Thymus (tissue), 11 donors: ENCODE measurements at regions not wholly inside any gene's neighbourhood (a gene's known extent, or its start where the extent isn't known, plus 50 kb on each side); places are given as distances from the start of the nearest gene placed in this dataset.
"Not testable (repeated sequence)": the region's sequence is repeated elsewhere in the genome, so short reads cannot be mapped to it uniquely, and the experiment has no call there.

ENCODE experiments used
- DNase-seq, 9 donors: peaks; one replicate each; pipeline ENCODE4 v3.0.0-alpha.2; 2013; ENCODE audit warnings: low spot score in 9 of 9, low read depth in 6 of 9, missing footprints in 1 of 9
- H3K27ac ChIP-seq, 2 donors: one replicate each; pipeline ENCODE4 v1.5.1; 2013; ENCODE audit warnings: control low read depth in 1 of 2, low read depth in 1 of 2, low read length in 1 of 2, mild to moderate bottlenecking in 1 of 2, moderate library complexity in 1 of 2
- H3K27me3 ChIP-seq, 2 donors: one replicate each; pipeline ENCODE4 v1.5.1; 2013; ENCODE audit warnings: low read length in 1 of 2; ENCODE audit not compliant: control insufficient read depth in 2 of 2, insufficient read depth in 1 of 2
- H3K36me3 ChIP-seq, 2 donors: one replicate each; pipeline ENCODE4 v1.5.1; 2013; ENCODE audit warnings: low read length in 1 of 2, mild to moderate bottlenecking in 1 of 2, moderate library complexity in 1 of 2; ENCODE audit not compliant: control insufficient read depth in 2 of 2, insufficient read depth in 2 of 2
- H3K4me1 ChIP-seq, 2 donors: one replicate each; pipeline ENCODE4 v1.5.1; 2013; ENCODE audit warnings: low read length in 2 of 2; ENCODE audit not compliant: control insufficient read depth in 2 of 2, insufficient read depth in 2 of 2
- H3K4me3 ChIP-seq, 2 donors: one replicate each; pipeline ENCODE4 v1.5.1; 2013; ENCODE audit warnings: low read length in 2 of 2, control low read depth in 1 of 2, mild to moderate bottlenecking in 1 of 2
- H3K9me3 ChIP-seq, 2 donors: one replicate each; pipeline ENCODE4 v1.5.1; 2013; ENCODE audit warnings: low read length in 1 of 2, mild to moderate bottlenecking in 1 of 2; ENCODE audit not compliant: control insufficient read depth in 2 of 2, insufficient read depth in 1 of 2
- WGBS: extraction: QIAGEN DNeasy Blood & Tissue Kit; methylation state at CpG from one replicate; pipeline ENCODE4 v1.1.7; 2013; 5-methylcytosine and 5-hydroxymethylcytosine counted together
- donor health status: healthy.

GRCh38 chr6:27796736-27797481 lies 115.3 kb downstream of the OR2B2 start:
- H3K4me3 ChIP-seq, DNase-seq, H3K27ac ChIP-seq, H3K9me3 ChIP-seq, H3K27me3 ChIP-seq, H3K36me3 ChIP-seq: not testable (repeated sequence)
- WGBS: 97% methylated on average over 8 of the region's 8 CpGs
- peaks cover 10 to 11% of the 10 kb centered on the region in 2 donors for H3K4me1 ChIP-seq

- Histone ChIP-seq H3K27me3 (peaks cover 8 to 11% of the 10 kb centered on the region in 2 donors), H3K4me1 (peaks cover 17 to 19% of the 10 kb centered on the region in 2 donors), H3K27ac (no peak overlapping the region), H3K9me3 (no peaks in the 10 kb centered on the region), H3K4me3 (no peak overlapping the region), H3K36me3 (no peaks in the 10 kb centered on the region)
- WGBS: 12% methylated on average over 5 of the region's 5 CpGs
- peak in 7 of 9 donors; percentile 77 to 94 (median 90) for DNase-seq
Measured at GRCh38 chr6:27795697-27796494, 116.3 kb downstream of the OR2B2 start.

GRCh38 chr6:27791182-27791943 lies 120.8 kb downstream of the OR2B2 start:
- DNase-seq: peak in 3 of 9 donors; percentile 5 to 29 (median 9)
- Histone ChIP-seq H3K4me1 (peaks cover 17 to 19% of the 10 kb centered on the region in 2 donors), H3K9me3 (no peaks in the 10 kb centered on the region), H3K36me3 (no peaks in the 10 kb centered on the region), H3K27me3 (peaks cover 16 to 23% of the 10 kb centered on the region in 2 donors), H3K4me3 (peak overlapping the region; percentile 54 to 65), H3K27ac (no peak overlapping the region)
- WGBS: 5% methylated on average over 22 of the region's 22 CpGs

- Histone ChIP-seq H3K27me3 (peaks cover 16 to 25% of the 10 kb centered on the region in 2 donors), H3K4me1 (peaks cover 17 to 19% of the 10 kb centered on the region in 2 donors)
- 98% methylated on average over 17 of the region's 17 CpGs for WGBS
- DNase-seq, H3K9me3 ChIP-seq, H3K36me3 ChIP-seq, H3K27ac ChIP-seq, H3K4me3 ChIP-seq: not testable (repeated sequence)
Measured at GRCh38 chr6:27788376-27788775, 123.8 kb downstream of the OR2B2 start.

GRCh38 chr6:27786048-27786447 lies 126.1 kb downstream of the OR2B2 start:
- H3K9me3 ChIP-seq: no peaks in the 10 kb centered on the region
- no peak for DNase-seq
- no peak overlapping the region for H3K4me3 ChIP-seq
- WGBS: 45% methylated on average over 1 of the region's 1 CpG
- H3K36me3 ChIP-seq: no peaks in the 10 kb centered on the region
- H3K27me3 ChIP-seq: peaks cover 8 to 15% of the 10 kb centered on the region in 2 donors
- H3K4me1 ChIP-seq: no peaks in the 10 kb centered on the region
- H3K27ac ChIP-seq: no peak overlapping the region

- no peaks in the 10 kb centered on the region for H3K4me1 ChIP-seq
- H3K4me3 ChIP-seq: no peak overlapping the region
- no peak overlapping the region for H3K27ac ChIP-seq
- WGBS: 39% methylated on average over 2 of the region's 2 CpGs
- no peak for DNase-seq
- no peaks in the 10 kb centered on the region for H3K9me3 ChIP-seq
- H3K36me3 ChIP-seq: no peaks in the 10 kb centered on the region
- peaks cover 8 to 14% of the 10 kb centered on the region in 2 donors for H3K27me3 ChIP-seq
Measured at GRCh38 chr6:27785294-27785693, 126.9 kb downstream of the OR2B2 start.

GRCh38 chr6:27782748-27783147 lies 129.4 kb downstream of the OR2B2 start:
- Histone ChIP-seq H3K4me1 (no peaks in the 10 kb centered on the region), H3K9me3 (no peaks in the 10 kb centered on the region), H3K4me3 (no peak overlapping the region), H3K27me3 (peaks cover 3 to 7% of the 10 kb centered on the region in 2 donors), H3K27ac (no peak overlapping the region), H3K36me3 (no peaks in the 10 kb centered on the region)
- DNase-seq: no peak
- 98% methylated on average over 2 of the region's 2 CpGs for WGBS

- Histone ChIP-seq H3K4me3 (no peak overlapping the region), H3K36me3 (no peaks in the 10 kb centered on the region), H3K27me3 (peaks cover 0 to 12% of the 10 kb centered on the region in 2 donors), H3K9me3 (no peaks in the 10 kb centered on the region), H3K27ac (no peak overlapping the region), H3K4me1 (no peaks in the 10 kb centered on the region)
- no peak for DNase-seq
- WGBS: 93% methylated on average over 7 of the region's 7 CpGs
Measured at GRCh38 chr6:27778625-27779417, 133.4 kb downstream of the OR2B2 start.
